Epithelial cell of esophagus (primary cell): ENCODE measurements at regions not wholly inside any gene's neighbourhood (a gene's known extent, or its start where the extent isn't known, plus 50 kb on each side); places are given as distances from the start of the nearest gene placed in this dataset.

Source experiments
- DNase-seq: peaks from one replicate; pipeline ENCODE4 v3.0.0; 2010; ENCODE audit warnings: low read depth
- H3K4me3 ChIP-seq: 2 replicates; pipeline ENCODE4 v1.5.1; 2011; ENCODE audit warnings: mild to moderate bottlenecking, low read length, control low read depth
- TF ChIP-seq, protein P1 (sequence below): IDR thresholded peaks from 2 replicates; pipeline ENCODE4 v1.5.1; 2011; ENCODE audit warnings: low read depth, mild to moderate bottlenecking, low read length, control low read depth, inconsistent platforms; ENCODE audit not compliant: insufficient read depth; ENCODE audit errors: missing control alignments

DNA sequence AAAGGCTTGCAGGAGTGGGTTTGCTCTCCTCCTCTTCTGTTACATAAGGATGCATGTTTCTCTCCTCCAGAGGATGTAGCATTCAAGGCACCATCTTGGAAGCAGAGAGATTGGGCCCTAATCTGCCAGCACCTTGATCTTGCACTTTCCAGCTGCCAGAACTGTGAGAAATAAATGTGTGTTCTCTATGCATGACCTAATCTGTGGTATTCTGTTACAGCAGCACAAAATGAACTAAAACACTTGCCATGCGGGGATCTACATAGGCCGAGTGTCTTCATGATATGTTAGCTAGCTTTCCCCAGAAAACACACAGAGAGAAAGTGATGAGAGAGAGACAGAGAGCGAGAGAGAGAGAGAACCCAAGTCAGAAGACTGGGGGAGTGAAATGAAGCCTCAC lies 273.5 kb downstream of the UTP18 start:
- H3K4me3 ChIP-seq, result no peak overlapping the region
- no peak for DNase-seq
- TF ChIP-seq, protein P1, sequence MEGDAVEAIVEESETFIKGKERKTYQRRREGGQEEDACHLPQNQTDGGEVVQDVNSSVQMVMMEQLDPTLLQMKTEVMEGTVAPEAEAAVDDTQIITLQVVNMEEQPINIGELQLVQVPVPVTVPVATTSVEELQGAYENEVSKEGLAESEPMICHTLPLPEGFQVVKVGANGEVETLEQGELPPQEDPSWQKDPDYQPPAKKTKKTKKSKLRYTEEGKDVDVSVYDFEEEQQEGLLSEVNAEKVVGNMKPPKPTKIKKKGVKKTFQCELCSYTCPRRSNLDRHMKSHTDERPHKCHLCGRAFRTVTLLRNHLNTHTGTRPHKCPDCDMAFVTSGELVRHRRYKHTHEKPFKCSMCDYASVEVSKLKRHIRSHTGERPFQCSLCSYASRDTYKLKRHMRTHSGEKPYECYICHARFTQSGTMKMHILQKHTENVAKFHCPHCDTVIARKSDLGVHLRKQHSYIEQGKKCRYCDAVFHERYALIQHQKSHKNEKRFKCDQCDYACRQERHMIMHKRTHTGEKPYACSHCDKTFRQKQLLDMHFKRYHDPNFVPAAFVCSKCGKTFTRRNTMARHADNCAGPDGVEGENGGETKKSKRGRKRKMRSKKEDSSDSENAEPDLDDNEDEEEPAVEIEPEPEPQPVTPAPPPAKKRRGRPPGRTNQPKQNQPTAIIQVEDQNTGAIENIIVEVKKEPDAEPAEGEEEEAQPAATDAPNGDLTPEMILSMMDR, result no peak

DNA sequence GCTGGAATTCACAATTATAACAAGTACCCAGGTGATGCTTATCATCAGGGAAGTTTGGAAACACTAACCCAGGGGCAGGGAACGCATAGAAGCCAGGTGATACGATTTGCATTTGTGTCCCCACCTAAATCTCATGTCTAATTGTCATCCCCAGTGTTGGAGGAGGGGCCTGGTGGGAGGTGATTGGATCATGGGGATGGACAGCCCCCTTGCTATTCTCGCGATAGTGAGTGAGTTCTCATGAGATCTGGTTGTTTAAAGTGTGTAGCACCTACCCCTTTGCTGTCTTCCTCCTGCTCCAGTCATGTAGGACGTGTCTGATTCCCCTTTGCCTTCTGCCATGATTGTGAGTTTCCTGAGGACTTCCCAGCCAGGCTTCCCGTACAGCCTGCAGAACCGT lies 276.3 kb downstream of the UTP18 start:
- no peak overlapping the region for H3K4me3 ChIP-seq
- no peak for DNase-seq
- TF ChIP-seq, protein P1, result no peak

DNA sequence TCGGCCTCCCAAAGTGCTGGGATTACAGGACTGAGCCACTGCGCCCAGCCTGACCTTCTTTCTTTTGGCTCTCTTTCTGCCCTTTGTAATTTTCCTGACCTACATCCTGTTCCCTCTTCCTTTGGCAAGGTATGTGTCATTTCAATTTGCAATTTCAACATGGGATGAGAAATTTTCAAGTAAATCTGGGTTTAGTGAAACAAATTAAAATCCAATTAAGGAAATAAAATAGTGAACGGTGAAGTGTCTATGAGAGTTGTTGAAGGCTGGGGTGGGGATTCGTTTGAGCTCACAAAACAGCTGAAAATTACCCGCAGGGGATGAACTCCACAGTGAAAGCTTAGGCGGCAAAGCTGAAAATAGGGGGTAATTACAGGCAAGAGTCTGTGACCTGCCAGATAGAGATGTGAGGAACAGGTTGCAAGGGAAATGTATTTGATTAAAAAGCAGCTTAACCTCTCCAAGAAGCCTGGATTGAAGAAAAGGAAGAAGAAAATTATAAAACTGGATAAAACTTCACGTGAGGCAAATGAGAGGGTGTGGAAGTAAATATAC lies 277.7 kb downstream of the UTP18 start:
- TF ChIP-seq, protein P1, result no peak
- H3K4me3 ChIP-seq, result no peak overlapping the region
- no peak for DNase-seq

DNA sequence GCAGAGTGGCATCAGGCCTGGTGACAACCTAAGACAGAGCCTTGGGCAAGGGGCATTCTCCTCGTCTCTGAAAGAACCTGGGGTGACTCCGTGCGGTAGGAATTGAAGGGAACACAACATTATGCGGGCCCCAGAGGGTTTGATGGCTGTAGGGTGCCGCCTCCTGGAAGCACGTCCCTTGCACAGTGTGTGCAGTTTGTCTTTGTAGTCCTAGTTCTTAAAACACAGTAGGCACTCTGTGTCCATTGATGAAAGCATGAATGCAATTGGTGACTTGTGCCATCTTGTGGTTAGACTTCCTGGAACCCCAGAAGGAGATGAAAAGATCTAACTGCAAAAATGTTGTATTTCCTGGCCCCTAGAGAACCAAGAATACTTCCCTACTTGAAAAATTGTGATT lies 279.8 kb downstream of the UTP18 start:
- H3K4me3 ChIP-seq, result no peak overlapping the region
- TF ChIP-seq, protein P1, result no peak
- no peak for DNase-seq

DNA sequence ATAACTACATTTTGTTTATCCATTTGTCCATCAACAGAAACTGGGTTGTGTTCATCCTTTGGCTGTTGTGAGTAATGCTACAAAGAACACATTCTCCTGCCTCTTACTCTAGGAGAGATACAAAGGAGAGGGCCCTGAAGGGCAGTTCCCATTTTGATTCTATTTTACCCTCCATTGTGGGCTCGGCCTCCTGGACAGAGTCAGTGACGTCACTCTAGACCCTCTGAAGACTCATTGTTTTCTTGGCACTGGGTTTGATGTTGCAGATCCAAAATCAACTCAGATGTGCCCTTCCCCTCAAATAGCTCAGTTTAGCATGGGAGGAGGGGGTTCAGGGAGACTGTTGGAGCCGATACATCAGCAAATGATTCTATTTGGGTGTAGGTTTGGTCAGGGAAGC lies 280.9 kb downstream of the UTP18 start:
- TF ChIP-seq, protein P1, result no peak
- DNase-seq, result no peak
- no peak overlapping the region for H3K4me3 ChIP-seq

DNA sequence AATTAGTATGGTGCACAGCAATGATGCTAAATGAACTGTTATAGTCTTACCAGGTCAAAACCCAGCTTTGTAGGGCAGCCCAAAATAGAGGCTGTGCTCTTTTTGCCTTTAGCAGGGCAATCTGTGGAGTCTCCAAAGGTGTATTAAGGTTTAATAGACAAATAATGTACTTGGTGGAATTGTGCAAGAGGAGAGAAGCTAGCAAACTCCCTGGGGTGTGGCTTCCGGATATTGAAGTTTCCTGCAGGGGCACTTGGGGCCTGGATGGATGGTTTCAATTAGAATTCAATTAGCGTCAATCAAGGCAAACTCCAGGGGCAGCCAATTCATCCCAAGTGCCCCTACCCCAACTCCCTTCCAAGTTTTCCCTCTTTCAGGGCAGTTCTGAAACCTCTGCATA lies 285.8 kb downstream of the UTP18 start:
- no peak overlapping the region for H3K4me3 ChIP-seq
- no peak for DNase-seq
- TF ChIP-seq, protein P1, result no peak

DNA sequence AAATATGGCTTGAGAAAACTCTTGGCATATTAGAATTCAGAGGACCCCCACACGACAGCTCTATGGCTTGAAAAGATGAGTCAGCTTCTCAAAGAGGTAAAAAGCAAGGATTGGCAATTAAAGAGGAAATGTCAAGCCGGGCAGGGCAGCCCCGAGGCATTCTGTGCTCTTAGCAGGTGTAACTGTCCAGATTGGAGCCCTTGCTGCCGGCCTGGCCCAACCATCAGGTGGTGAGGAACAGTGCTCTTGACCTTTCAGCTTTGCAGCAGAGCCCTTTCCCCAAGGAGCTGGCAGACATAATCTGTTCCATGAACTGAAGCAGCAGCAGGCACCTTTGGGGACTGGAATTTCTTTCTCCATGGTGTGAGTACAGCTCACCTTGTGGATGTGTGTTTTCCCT lies 287.8 kb downstream of the UTP18 start:
- TF ChIP-seq, protein P1, result no peak
- DNase-seq, result no peak
- H3K4me3 ChIP-seq, result no peak overlapping the region
